HUDEP-2 (cell line): ENCODE measurements at regions not wholly inside any gene's neighbourhood (a gene's known extent, or its start where the extent isn't known, plus 50 kb on each side); places are given as distances from the start of the nearest gene placed in this dataset.

Experiments
- DNase-seq, 76 experiments: peaks; one replicate each; lab custom pipeline; 2025; ENCODE audit not compliant: unreplicated experiment in 76 of 76; lab: John Stamatoyannopoulos, UW

GRCh38 chr21:37967036-37967435 lies 50.8 kb upstream of the KCNJ6 start:
- no peak for DNase-seq

- DNase-seq = no peak
These were observed 52.5 kb upstream of the KCNJ6 start for GRCh38 chr21:37968744-37969143.

GRCh38 chr21:37970548-37970947 lies 54.3 kb upstream of the KCNJ6 start:
- DNase-seq = no peak

- no peak for DNase-seq
These were observed 55.2 kb upstream of the KCNJ6 start for GRCh38 chr21:37971390-37971950.

GRCh38 chr21:37974081-37974480 lies 57.8 kb upstream of the KCNJ6 start:
- no peak for DNase-seq

- no peak for DNase-seq
These were observed 66.5 kb upstream of the KCNJ6 start for GRCh38 chr21:37982496-37983318.

- DNase-seq = no peak
These were observed 67.3 kb upstream of the KCNJ6 start for GRCh38 chr21:37983336-37984095.

GRCh38 chr21:37984416-37984815 lies 68.2 kb upstream of the KCNJ6 start:
- DNase-seq = no peak

- no peak for DNase-seq
These were observed 69.7 kb upstream of the KCNJ6 start for GRCh38 chr21:37986000-37986399.

- no peak for DNase-seq
These were observed 70.6 kb upstream of the KCNJ6 start for GRCh38 chr21:37986751-37987399.

- DNase-seq = no peak
These were observed 71.4 kb upstream of the KCNJ6 start for GRCh38 chr21:37987668-37988067.

GRCh38 chr21:37993071-37993470 lies 76.8 kb upstream of the KCNJ6 start:
- no peak for DNase-seq

- DNase-seq = no peak
These were observed 78.0 kb upstream of the KCNJ6 start for GRCh38 chr21:37994211-37994610.

GRCh38 chr21:38012672-38013071 lies 96.4 kb upstream of the KCNJ6 start:
- DNase-seq = no peak

GRCh38 chr21:38013741-38014140 lies 97.5 kb upstream of the KCNJ6 start:
- no peak for DNase-seq

- no peak for DNase-seq
These were observed 98.0 kb upstream of the KCNJ6 start for GRCh38 chr21:38014298-38014697.

GRCh38 chr21:38027901-38028498 lies 111.7 kb upstream of the KCNJ6 start:
- no peak for DNase-seq

GRCh38 chr21:38032082-38032801 lies 116.0 kb upstream of the KCNJ6 start:
- DNase-seq = no peak

- DNase-seq = no peak
These were observed 119.8 kb upstream of the KCNJ6 start for GRCh38 chr21:38036016-38036415.

- DNase-seq = no peak
These were observed 121.2 kb upstream of the KCNJ6 start for GRCh38 chr21:38037416-38037815.
